ENCODE measurements at regions not wholly inside any gene's neighbourhood (a gene's known extent, or its start where the extent isn't known, plus 50 kb on each side); places are given as distances from the start of the nearest gene placed in this dataset.

DNA sequence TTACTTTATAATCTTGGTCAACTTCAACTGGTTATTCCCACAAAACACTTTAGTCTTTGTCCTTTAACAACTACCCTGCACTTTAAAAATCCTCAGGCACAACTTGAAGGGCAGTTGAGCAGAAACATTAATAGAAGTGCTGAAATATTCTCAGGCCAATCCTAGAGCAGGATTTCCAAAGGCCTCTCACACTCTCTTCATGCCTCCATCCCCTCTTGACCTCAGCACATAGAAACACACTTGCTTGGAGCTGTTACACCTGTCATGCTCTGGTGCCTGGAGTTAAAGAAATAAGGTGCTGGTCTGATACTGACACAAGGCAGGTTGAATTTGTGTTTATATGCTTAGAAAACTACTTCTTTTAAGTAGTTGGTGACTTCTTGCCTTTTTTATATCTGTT, 618.8 kb upstream of the POU3F2 start:
- no peak for TF ChIP-seq CTCF (IDR thresholded peaks at IDR 0.05)
- no peak for TF ChIP-seq POLR2A (IDR thresholded peaks at IDR 0.05)
